OCI-LY1 (cell line): ENCODE measurements at regions not wholly inside any gene's neighbourhood (a gene's known extent, or its start where the extent isn't known, plus 50 kb on each side); places are given as distances from the start of the nearest gene placed in this dataset.

Experiments
- H2AFZ ChIP-seq: fragments of 200-600 bp; sonication (generic), shearing (Covaris generic); 2 replicates; pipeline ENCODE4 v1.6.0; 2014; ENCODE audit warnings: antibody characterized with exemption, mild to moderate bottlenecking, low read length
- H3F3A ChIP-seq: fragments of 200-600 bp; sonication (generic), shearing (Covaris generic); 2 replicates; pipeline ENCODE4 v1.6.0; 2014; ENCODE audit warnings: mild to moderate bottlenecking, antibody characterized with exemption, low read length, moderate library complexity; ENCODE audit not compliant: insufficient read depth
- H3K27ac ChIP-seq: fragments of 200-600 bp; sonication (generic); 2 replicates; pipeline ENCODE4 v1.5.1; 2014; ENCODE audit warnings: low read length, mixed run types, mild to moderate bottlenecking, low read depth; ENCODE audit not compliant: poor library complexity, severe bottlenecking
- H3K27me3 ChIP-seq: fragments of 200-600 bp; sonication (generic); 2 replicates; pipeline ENCODE4 v1.6.0; 2014; ENCODE audit warnings: antibody characterized with exemption, mild to moderate bottlenecking, low read length, moderate library complexity; ENCODE audit not compliant: insufficient read depth
- H3K36me3 ChIP-seq: fragments of 200-600 bp; sonication (generic); 2 replicates; pipeline ENCODE4 v1.6.1; 2014; ENCODE audit warnings: mild to moderate bottlenecking, antibody characterized with exemption, low read length, moderate library complexity, mixed read lengths; ENCODE audit not compliant: insufficient read depth
- H3K4me1 ChIP-seq: fragments of 200-600 bp; sonication (generic); 2 replicates; pipeline ENCODE4 v1.5.1; 2014; ENCODE audit warnings: mild to moderate bottlenecking, low read length, moderate library complexity; ENCODE audit not compliant: insufficient read depth, severe bottlenecking
- H3K4me2 ChIP-seq: fragments of 200-600 bp; sonication (generic), shearing (Covaris generic); 2 replicates; pipeline ENCODE4 v1.6.1; 2014; ENCODE audit warnings: low read length
- H3K4me3 ChIP-seq: fragments of 200-600 bp; sonication (generic); 2 replicates; pipeline ENCODE4 v1.5.1; 2014; ENCODE audit warnings: low read length, low read depth, mild to moderate bottlenecking, mixed read lengths; ENCODE audit not compliant: poor library complexity, severe bottlenecking
- H3K79me2 ChIP-seq: fragments of 200-600 bp; shearing (Covaris generic); 2 replicates; pipeline ENCODE4 v1.6.1; 2016; ENCODE audit warnings: mixed run types, low read length, mixed read lengths; ENCODE audit not compliant: insufficient read depth
- H3K9ac ChIP-seq: fragments of 200-600 bp; sonication (generic), shearing (Covaris generic); 2 replicates; pipeline ENCODE4 v1.6.1; 2014; ENCODE audit warnings: mild to moderate bottlenecking, low read length, mixed read lengths
- H3K9me2 ChIP-seq: fragments of 200-600 bp; sonication (generic), shearing (Covaris generic); 2 replicates; pipeline ENCODE4 v1.6.1; 2014; ENCODE audit warnings: low read depth, mild to moderate bottlenecking, low read length, mixed read lengths
- H3K9me3 ChIP-seq: fragments of 200-600 bp; shearing (Covaris generic); 2 replicates; pipeline ENCODE4 v1.6.1; 2014; ENCODE audit warnings: low read length, mixed read lengths
- H4K20me1 ChIP-seq: fragments of 200-600 bp; sonication (generic), shearing (Covaris generic); 2 replicates; pipeline ENCODE4 v1.6.0; 2016; ENCODE audit warnings: mild to moderate bottlenecking, low read length; ENCODE audit not compliant: insufficient read depth
- EZH2 ChIP-seq: fragments of 200-600 bp; sonication (generic), shearing (Covaris generic); IDR thresholded peaks from 2 replicates; pipeline ENCODE4 v1.8.0; 2017; ENCODE audit warnings: borderline replicate concordance, mixed run types, mild to moderate bottlenecking, antibody characterized with exemption, low read length, moderate library complexity, mixed read lengths
- TF ChIP-seq, protein P1 (sequence below): fragments of 200-600 bp; sonication (generic), shearing (Covaris generic); IDR thresholded peaks from 2 replicates; pipeline ENCODE4 v1.5.1; 2017; ENCODE audit warnings: mild to moderate bottlenecking, antibody characterized with exemption, low read length, moderate library complexity, mixed read lengths

DNA sequence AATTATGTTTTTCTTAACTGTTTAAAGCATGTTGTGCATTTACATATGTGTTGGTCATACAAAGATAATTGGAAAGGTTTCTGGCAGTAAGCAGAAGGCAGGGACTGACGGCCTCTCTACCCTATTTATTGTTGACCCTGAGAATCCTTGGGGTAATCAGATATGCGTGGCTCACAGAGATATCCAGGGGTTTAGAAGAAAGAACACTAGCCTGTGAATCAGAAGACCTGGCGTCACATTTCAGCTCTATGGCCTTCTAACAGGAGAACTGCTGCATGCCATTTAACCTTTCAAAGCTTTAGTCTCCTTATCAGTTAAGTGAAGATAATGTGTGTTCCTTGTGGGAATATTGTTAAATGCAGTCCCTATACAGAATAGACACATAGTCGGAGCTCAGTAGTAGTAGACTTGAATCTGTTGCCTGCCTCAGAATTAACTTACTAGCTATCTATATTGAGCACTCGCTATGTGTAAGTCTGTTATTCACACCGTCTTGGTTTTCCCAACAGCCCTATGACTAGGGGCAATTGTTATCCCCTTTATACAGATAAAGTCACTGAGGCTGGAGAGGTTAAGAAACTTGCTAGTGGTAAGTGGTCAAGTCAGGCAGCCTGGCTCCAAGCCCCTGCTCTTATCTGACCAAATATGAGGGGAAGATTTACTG, 129.6 kb upstream of the ANKRD1 start:
- H2AFZ ChIP-seq, result no peak overlapping the region
- no peak overlapping the region for H3K27ac ChIP-seq
- no peak overlapping the region for H3K9ac ChIP-seq
- H3F3A ChIP-seq, result no peaks in the 10 kb centered on the region
- H3K36me3 ChIP-seq, result no peaks in the 10 kb centered on the region
- H3K9me2 ChIP-seq, result no peaks in the 10 kb centered on the region
- H3K4me2 ChIP-seq, result no peak overlapping the region
- no peaks in the 10 kb centered on the region for H3K79me2 ChIP-seq
- no peak overlapping the region for H3K4me3 ChIP-seq
- no peaks in the 10 kb centered on the region for H3K4me1 ChIP-seq
- H3K27me3 ChIP-seq, result no peaks in the 10 kb centered on the region
- no peaks in the 10 kb centered on the region for H3K9me3 ChIP-seq
- TF ChIP-seq EZH2, result no peak
- TF ChIP-seq, protein P1, sequence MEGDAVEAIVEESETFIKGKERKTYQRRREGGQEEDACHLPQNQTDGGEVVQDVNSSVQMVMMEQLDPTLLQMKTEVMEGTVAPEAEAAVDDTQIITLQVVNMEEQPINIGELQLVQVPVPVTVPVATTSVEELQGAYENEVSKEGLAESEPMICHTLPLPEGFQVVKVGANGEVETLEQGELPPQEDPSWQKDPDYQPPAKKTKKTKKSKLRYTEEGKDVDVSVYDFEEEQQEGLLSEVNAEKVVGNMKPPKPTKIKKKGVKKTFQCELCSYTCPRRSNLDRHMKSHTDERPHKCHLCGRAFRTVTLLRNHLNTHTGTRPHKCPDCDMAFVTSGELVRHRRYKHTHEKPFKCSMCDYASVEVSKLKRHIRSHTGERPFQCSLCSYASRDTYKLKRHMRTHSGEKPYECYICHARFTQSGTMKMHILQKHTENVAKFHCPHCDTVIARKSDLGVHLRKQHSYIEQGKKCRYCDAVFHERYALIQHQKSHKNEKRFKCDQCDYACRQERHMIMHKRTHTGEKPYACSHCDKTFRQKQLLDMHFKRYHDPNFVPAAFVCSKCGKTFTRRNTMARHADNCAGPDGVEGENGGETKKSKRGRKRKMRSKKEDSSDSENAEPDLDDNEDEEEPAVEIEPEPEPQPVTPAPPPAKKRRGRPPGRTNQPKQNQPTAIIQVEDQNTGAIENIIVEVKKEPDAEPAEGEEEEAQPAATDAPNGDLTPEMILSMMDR, result no peak
- H4K20me1 ChIP-seq, result no peaks in the 10 kb centered on the region

- Histone ChIP-seq H3K9ac (no peak overlapping the region), H3K79me2 (no peaks in the 10 kb centered on the region), H3K4me3 (no peak overlapping the region), H3K9me2 (no peaks in the 10 kb centered on the region), H3K27ac (no peak overlapping the region), H3K4me2 (no peak overlapping the region), H3F3A (no peaks in the 10 kb centered on the region), H3K4me1 (no peaks in the 10 kb centered on the region), H4K20me1 (no peaks in the 10 kb centered on the region), H3K9me3 (no peaks in the 10 kb centered on the region), H2AFZ (no peak overlapping the region), H3K27me3 (no peaks in the 10 kb centered on the region), H3K36me3 (no peaks in the 10 kb centered on the region)
- TF ChIP-seq, protein P1, result no peak
- no peak for TF ChIP-seq EZH2
These were observed 130.9 kb upstream of the ANKRD1 start for GRCh38 chr10:91051829-91052228.

- H3K9me2 ChIP-seq, result no peaks in the 10 kb centered on the region
- no peaks in the 10 kb centered on the region for H3K79me2 ChIP-seq
- H3K4me3 ChIP-seq, result no peak overlapping the region
- no peaks in the 10 kb centered on the region for H3K9me3 ChIP-seq
- no peaks in the 10 kb centered on the region for H3K4me1 ChIP-seq
- H3F3A ChIP-seq, result no peaks in the 10 kb centered on the region
- H3K36me3 ChIP-seq, result no peaks in the 10 kb centered on the region
- H3K27ac ChIP-seq, result no peak overlapping the region
- H2AFZ ChIP-seq, result no peak overlapping the region
- H3K27me3 ChIP-seq, result no peaks in the 10 kb centered on the region
- H4K20me1 ChIP-seq, result no peaks in the 10 kb centered on the region
- no peak overlapping the region for H3K9ac ChIP-seq
- no peak overlapping the region for H3K4me2 ChIP-seq
- TF ChIP-seq, protein P1, result no peak
- no peak for TF ChIP-seq EZH2
These were observed 133.4 kb upstream of the ANKRD1 start for GRCh38 chr10:91054325-91054724.
